ENCODE measurements at regions not wholly inside any gene's neighbourhood (a gene's known extent, or its start where the extent isn't known, plus 50 kb on each side); places are given as distances from the start of the nearest gene placed in this dataset.

DNA sequence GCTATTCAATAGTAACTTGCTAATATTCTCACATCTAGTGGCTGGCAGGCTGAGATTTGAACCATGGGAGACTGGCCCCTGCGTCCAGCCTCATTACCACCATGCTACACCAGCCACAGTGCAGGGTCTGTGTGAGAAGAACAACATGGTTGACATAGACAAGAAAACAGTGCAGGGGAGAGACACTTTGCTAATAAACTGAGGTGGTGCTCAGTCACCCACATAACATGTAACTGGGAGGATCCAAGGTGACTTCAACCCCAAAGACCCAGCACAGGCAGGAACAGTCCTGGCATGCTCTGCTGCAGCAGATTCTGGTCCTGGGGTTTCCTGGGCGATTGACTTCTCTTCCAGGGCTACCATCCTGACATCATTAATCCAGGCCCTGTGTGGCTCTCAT is 143.1 kb downstream of the CSNK2A3 start (continued):
- TF ChIP-seq, protein P1, sequence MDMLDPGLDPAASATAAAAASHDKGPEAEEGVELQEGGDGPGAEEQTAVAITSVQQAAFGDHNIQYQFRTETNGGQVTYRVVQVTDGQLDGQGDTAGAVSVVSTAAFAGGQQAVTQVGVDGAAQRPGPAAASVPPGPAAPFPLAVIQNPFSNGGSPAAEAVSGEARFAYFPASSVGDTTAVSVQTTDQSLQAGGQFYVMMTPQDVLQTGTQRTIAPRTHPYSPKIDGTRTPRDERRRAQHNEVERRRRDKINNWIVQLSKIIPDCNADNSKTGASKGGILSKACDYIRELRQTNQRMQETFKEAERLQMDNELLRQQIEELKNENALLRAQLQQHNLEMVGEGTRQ (IDR thresholded peaks at IDR 0.05; ENCODE audit: low read length) = no peak

Data from H1 (cell line).